ENCODE measurements at regions not wholly inside any gene's neighbourhood (a gene's known extent, or its start where the extent isn't known, plus 50 kb on each side); places are given as distances from the start of the nearest gene placed in this dataset.

DNA sequence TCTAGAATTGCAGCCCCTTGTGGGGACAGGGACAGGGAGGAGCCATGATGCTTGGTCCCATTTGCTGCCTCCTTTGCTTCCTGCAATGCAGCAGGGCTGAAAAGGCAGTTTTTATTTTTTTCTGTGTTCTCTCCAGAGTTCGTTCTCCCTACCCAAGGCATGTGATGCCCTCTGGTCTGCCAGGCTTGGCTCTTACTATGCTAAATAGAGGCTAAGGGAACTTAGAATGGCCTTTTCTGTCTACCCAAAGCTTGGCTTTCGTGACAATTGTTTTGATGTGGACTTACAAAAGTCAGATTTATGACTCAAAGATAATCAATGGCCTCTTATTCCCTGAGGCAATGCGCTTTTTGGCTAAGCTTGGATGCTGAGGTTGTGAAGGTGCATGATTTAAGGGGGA lies 293.3 kb upstream of the TBL1XR1 start:
- H3K4me1 ChIP-seq: no peaks in the 10 kb centered on the region
- no peak overlapping the region for H3K4me2 ChIP-seq (ENCODE audit: low read length)
- H3K79me2 ChIP-seq: no peaks in the 10 kb centered on the region
- H2AFZ ChIP-seq: no peak overlapping the region
- H3K9ac ChIP-seq: no peak overlapping the region
- H3K4me3 ChIP-seq (ENCODE audit: low read depth, low read length): no peak overlapping the region
- no peaks in the 10 kb centered on the region for H3K27me3 ChIP-seq (ENCODE audit: control insufficient read depth, insufficient read depth, low read length)
- H3K36me3 ChIP-seq (ENCODE audit: control insufficient read depth, insufficient read depth, low read length): no peaks in the 10 kb centered on the region
- TF ChIP-seq, protein P1, sequence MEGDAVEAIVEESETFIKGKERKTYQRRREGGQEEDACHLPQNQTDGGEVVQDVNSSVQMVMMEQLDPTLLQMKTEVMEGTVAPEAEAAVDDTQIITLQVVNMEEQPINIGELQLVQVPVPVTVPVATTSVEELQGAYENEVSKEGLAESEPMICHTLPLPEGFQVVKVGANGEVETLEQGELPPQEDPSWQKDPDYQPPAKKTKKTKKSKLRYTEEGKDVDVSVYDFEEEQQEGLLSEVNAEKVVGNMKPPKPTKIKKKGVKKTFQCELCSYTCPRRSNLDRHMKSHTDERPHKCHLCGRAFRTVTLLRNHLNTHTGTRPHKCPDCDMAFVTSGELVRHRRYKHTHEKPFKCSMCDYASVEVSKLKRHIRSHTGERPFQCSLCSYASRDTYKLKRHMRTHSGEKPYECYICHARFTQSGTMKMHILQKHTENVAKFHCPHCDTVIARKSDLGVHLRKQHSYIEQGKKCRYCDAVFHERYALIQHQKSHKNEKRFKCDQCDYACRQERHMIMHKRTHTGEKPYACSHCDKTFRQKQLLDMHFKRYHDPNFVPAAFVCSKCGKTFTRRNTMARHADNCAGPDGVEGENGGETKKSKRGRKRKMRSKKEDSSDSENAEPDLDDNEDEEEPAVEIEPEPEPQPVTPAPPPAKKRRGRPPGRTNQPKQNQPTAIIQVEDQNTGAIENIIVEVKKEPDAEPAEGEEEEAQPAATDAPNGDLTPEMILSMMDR (IDR thresholded peaks at IDR 0.05): no peak
- no peak overlapping the region for H3K27ac ChIP-seq
- no peaks in the 10 kb centered on the region for H3K9me3 ChIP-seq (ENCODE audit: control insufficient read depth, low read length)

DNA sequence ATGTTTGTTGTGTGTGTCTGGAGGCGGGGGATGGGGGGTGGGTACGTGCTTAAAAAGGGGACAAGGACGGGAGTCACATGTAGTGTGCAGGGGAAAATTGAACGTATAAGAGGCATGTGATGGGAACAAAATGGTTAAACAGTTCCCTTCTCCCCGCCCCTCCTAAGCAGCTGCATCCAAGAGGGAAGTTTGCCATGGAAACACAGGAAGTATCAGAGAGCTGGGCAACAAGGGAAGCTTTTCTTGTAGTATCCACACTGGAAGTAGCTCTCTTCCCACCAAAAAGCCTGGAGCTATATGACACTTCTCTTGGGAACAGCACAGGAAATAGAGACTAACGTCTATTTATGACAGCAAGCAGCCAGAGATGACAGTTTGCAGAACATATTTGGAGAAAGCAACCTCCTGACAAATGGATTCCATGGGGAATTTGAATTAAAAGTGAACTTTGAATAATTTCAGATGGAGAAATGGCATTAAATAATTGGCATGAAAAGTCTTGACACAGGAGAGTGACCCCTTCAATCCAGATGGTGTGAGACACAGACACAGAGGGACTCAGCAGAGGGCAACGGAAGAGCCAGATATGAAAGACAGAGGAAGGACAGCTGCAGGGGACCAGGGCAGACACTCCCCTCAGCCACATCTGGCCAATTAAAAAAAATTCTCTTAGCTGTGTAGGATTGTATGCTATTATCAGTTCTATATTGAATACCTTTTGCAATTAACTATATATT lies 294.2 kb upstream of the TBL1XR1 start:
- Histone ChIP-seq H3K4me1 (no peaks in the 10 kb centered on the region), H3K9me3 (ENCODE audit: control insufficient read depth, low read length) (no peaks in the 10 kb centered on the region), H3K79me2 (no peaks in the 10 kb centered on the region), H3K36me3 (ENCODE audit: control insufficient read depth, insufficient read depth, low read length) (no peaks in the 10 kb centered on the region), H2AFZ (no peak overlapping the region), H3K4me3 (ENCODE audit: low read depth, low read length) (no peak overlapping the region), H3K9ac (no peak overlapping the region), H3K4me2 (ENCODE audit: low read length) (no peak overlapping the region), H3K27ac (no peak overlapping the region), H3K27me3 (ENCODE audit: control insufficient read depth, insufficient read depth, low read length) (no peaks in the 10 kb centered on the region)
- TF ChIP-seq, protein P1 (IDR thresholded peaks at IDR 0.05): no peak

DNA sequence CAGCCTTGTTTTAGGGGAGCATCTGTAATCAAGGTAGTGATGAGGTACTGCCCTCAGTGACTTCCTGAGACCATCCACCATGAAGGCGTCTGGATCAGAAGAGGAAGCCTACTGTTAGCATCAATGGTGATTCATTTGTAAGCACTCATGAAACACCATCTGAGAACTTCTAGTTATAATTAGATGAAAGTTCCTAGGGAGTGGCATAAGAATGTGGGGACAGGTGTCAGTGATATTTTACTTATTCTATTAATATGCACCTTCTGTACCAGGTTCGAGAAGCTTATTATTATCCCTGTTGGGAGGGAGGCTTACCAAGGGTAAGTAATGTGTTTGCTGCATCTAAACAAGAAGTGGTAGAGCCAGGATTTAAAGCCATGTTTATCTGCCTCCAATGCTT lies 295.8 kb upstream of the TBL1XR1 start:
- no peaks in the 10 kb centered on the region for H3K9me3 ChIP-seq (ENCODE audit: control insufficient read depth, low read length)
- no peak overlapping the region for H3K9ac ChIP-seq
- H2AFZ ChIP-seq: no peak overlapping the region
- TF ChIP-seq, protein P1 (IDR thresholded peaks at IDR 0.05): no peak
- no peaks in the 10 kb centered on the region for H3K79me2 ChIP-seq
- no peak overlapping the region for H3K4me3 ChIP-seq (ENCODE audit: low read depth, low read length)
- H3K27me3 ChIP-seq (ENCODE audit: control insufficient read depth, insufficient read depth, low read length): no peaks in the 10 kb centered on the region
- H3K27ac ChIP-seq: no peak overlapping the region
- H3K36me3 ChIP-seq (ENCODE audit: control insufficient read depth, insufficient read depth, low read length): no peaks in the 10 kb centered on the region
- H3K4me2 ChIP-seq (ENCODE audit: low read length): no peak overlapping the region
- no peaks in the 10 kb centered on the region for H3K4me1 ChIP-seq

DNA sequence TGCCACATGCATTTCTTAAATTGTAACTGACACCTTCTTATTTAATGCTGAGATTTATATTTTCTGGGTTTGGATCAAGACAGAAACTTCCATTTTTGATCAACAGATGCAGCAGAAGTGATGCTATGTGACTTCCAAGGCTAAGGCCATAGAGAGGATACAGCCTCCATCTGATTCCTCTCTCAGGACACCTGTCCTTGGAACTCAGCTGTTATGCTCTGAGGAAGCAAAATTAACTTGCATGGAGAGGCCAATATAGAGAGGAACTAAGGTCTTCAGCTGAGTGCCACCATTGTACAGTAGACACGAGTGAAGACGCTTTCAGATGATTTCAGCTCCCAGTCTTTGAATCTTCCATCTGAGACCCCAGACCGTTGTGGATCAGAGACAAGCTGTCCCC lies 296.9 kb upstream of the TBL1XR1 start:
- Histone ChIP-seq H3K79me2 (no peaks in the 10 kb centered on the region), H3K27ac (no peak overlapping the region), H3K4me1 (no peaks in the 10 kb centered on the region), H3K9ac (no peak overlapping the region), H3K4me3 (ENCODE audit: low read depth, low read length) (no peak overlapping the region), H3K4me2 (ENCODE audit: low read length) (no peak overlapping the region), H3K36me3 (ENCODE audit: control insufficient read depth, insufficient read depth, low read length) (no peaks in the 10 kb centered on the region), H3K27me3 (ENCODE audit: control insufficient read depth, insufficient read depth, low read length) (no peaks in the 10 kb centered on the region), H3K9me3 (ENCODE audit: control insufficient read depth, low read length) (no peaks in the 10 kb centered on the region), H2AFZ (no peak overlapping the region)
- TF ChIP-seq, protein P1 (IDR thresholded peaks at IDR 0.05): no peak

DNA sequence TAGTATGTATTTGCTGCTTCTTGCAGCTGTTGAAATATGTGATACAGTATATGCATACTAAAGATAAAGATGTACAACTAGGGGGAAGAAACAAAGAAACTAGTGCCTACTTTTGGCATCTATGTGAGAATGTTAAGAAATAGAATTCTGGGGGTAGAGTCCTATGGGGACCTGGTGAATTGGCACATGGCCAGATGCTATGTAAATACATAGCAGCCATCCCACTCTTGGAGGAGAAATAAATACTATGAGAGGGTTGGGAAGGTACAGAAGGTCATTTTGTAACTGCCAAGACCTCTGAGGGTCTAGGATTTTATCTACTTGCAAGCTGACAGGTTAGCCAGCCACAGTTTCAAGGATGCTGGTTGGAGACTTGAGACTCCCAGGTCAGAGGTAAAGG lies 298.3 kb upstream of the TBL1XR1 start:
- TF ChIP-seq, protein P1 (IDR thresholded peaks at IDR 0.05): no peak
- no peak overlapping the region for H2AFZ ChIP-seq
- no peak overlapping the region for H3K4me2 ChIP-seq (ENCODE audit: low read length)
- H3K9me3 ChIP-seq (ENCODE audit: control insufficient read depth, low read length): no peaks in the 10 kb centered on the region
- no peaks in the 10 kb centered on the region for H3K27me3 ChIP-seq (ENCODE audit: control insufficient read depth, insufficient read depth, low read length)
- H3K36me3 ChIP-seq (ENCODE audit: control insufficient read depth, insufficient read depth, low read length): no peaks in the 10 kb centered on the region
- H3K27ac ChIP-seq: no peak overlapping the region
- no peaks in the 10 kb centered on the region for H3K79me2 ChIP-seq
- H3K9ac ChIP-seq: no peak overlapping the region
- H3K4me3 ChIP-seq (ENCODE audit: low read depth, low read length): no peak overlapping the region
- no peaks in the 10 kb centered on the region for H3K4me1 ChIP-seq
